ENCODE measurements at regions not wholly inside any gene's neighbourhood (a gene's known extent, or its start where the extent isn't known, plus 50 kb on each side); places are given as distances from the start of the nearest gene placed in this dataset.

- Histone ChIP-seq H3K9me3 (no peaks in the 10 kb centered on the region), H3K27ac (ENCODE audit: low read length) (no peak overlapping the region), H3K4me1 (ENCODE audit: control insufficient read depth in 1 of 2, extremely low read depth in 1 of 2, insufficient read depth in 2 of 2, low read length in 2 of 2) (peaks cover 0 to 2% of the 10 kb centered on the region in 2 experiments), H3K36me3 (ENCODE audit: control insufficient read depth in 2 of 2, extremely low read depth in 1 of 2, insufficient read depth in 1 of 2, low read length in 1 of 2) (no peaks in the 10 kb centered on the region), H3K4me3 (ENCODE audit: control insufficient read depth in 1 of 2, extremely low read depth in 1 of 2, low read length in 1 of 2) (no peak overlapping the region), H3K27me3 (replicated peaks in 1 of 2; ENCODE audit: control insufficient read depth in 2 of 2, extremely low read depth in 1 of 2, insufficient read depth in 2 of 2, low read length in 1 of 2) (no peaks in the 10 kb centered on the region)
- Mint-ChIP-seq H3K4me1 (peaks cover 0 to 2% (median 0%) of the 10 kb centered on the region in 3 donors), H3K36me3 (no peaks in the 10 kb centered on the region), H3K27ac (no peak overlapping the region), H3K27me3 (peaks cover 17 to 24% of the 10 kb centered on the region in 2 donors), H3K9me3 (no peaks in the 10 kb centered on the region), H3K4me3 (no peak overlapping the region)
- ATAC-seq (replicated peaks in 1 of 4) (no peak), DNase-seq (no peak)
- CTCF ChIA-PET, result interaction anchor here in 1 of 2 donors (0.5 kb wide), 1 partner anchor 806 kb away, joined by 4 read pairs; no protein-coding TSS in a partner anchor
- POLR2A ChIA-PET, result no interaction called here
- no CpG with 5 or more reads among the region's 2 CpGs for WGBS (ENCODE audit: insufficient coverage)
Observed at GRCh38 chr14:56505361-56505760, 74.2 kb upstream of the TMEM260 start.

DNA sequence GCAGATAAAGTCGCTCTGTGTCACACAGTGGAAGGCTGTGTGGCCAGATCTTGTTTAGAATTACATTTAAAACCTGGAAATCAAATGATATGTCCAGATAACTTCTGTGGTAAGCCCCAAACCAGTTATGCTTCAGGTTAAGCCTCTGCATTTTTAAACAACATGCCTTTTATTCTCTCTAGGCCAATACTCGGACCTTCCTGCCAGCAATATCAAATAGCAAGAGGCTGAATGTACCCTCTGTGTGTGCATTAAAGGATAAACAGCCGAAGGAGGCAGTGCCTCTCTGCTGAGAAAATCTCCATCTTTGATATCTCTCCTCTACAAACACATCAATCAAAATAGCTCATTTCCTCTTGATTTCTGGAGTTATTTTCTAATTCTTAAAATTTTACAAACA, 67.1 kb upstream of the TMEM260 start:
- ATAC-seq (replicated peaks in 1 of 4), result no peak
- POLR2A ChIA-PET, result interaction anchor here in 1 of 2 donors (0.6 kb wide), 1 partner anchor 1723 kb away, joined by 3 read pairs; no protein-coding TSS in a partner anchor
- DNase-seq, result no peak
- H3K9me3 Mint-ChIP-seq, result no peaks in the 10 kb centered on the region
- H3K27ac ChIP-seq (ENCODE audit: low read length), result no peak overlapping the region
- H3K27me3 Mint-ChIP-seq, result peaks cover 5 to 8% of the 10 kb centered on the region in 2 donors
- H3K4me1 ChIP-seq (ENCODE audit: control insufficient read depth in 1 of 2, extremely low read depth in 1 of 2, insufficient read depth in 2 of 2, low read length in 2 of 2), result no peaks in the 10 kb centered on the region
- no peaks in the 10 kb centered on the region for H3K4me1 Mint-ChIP-seq
- H3K4me3 ChIP-seq (ENCODE audit: control insufficient read depth in 1 of 2, extremely low read depth in 1 of 2, low read length in 1 of 2), result no peak overlapping the region
- peaks cover 0 to 2% of the 10 kb centered on the region in 2 experiments for H3K27me3 ChIP-seq (replicated peaks in 1 of 2; ENCODE audit: control insufficient read depth in 2 of 2, extremely low read depth in 1 of 2, insufficient read depth in 2 of 2, low read length in 1 of 2)
- 83% methylated on average over 1 of the region's 3 CpGs for WGBS (ENCODE audit: insufficient coverage)
- H3K27ac Mint-ChIP-seq, result no peak overlapping the region
- no peaks in the 10 kb centered on the region for H3K36me3 Mint-ChIP-seq
- no peaks in the 10 kb centered on the region for H3K36me3 ChIP-seq (ENCODE audit: control insufficient read depth in 2 of 2, extremely low read depth in 1 of 2, insufficient read depth in 1 of 2, low read length in 1 of 2)
- no peaks in the 10 kb centered on the region for H3K9me3 ChIP-seq
- CTCF ChIA-PET, result interaction anchor here in 1 of 2 donors (0.6 kb wide), 1 partner anchor 18 kb away, joined by 3 read pairs; no protein-coding TSS in a partner anchor
- H3K4me3 Mint-ChIP-seq, result no peak overlapping the region

- Mint-ChIP-seq H3K9me3 (no peaks in the 10 kb centered on the region), H3K4me1 (no peaks in the 10 kb centered on the region), H3K27me3 (peaks cover 14% of the 10 kb centered on the region in 2 donors), H3K4me3 (no peak overlapping the region), H3K27ac (no peak overlapping the region), H3K36me3 (no peaks in the 10 kb centered on the region)
- no peak overlapping the region for H3K27ac ChIP-seq (ENCODE audit: low read length)
- no peaks in the 10 kb centered on the region for H3K4me1 ChIP-seq (ENCODE audit: control insufficient read depth in 1 of 2, extremely low read depth in 1 of 2, insufficient read depth in 2 of 2, low read length in 2 of 2)
- POLR2A ChIA-PET, result no interaction called here
- CTCF ChIA-PET, result no interaction called here
- peaks cover 2 to 3% of the 10 kb centered on the region in 2 experiments for H3K27me3 ChIP-seq (replicated peaks in 1 of 2; ENCODE audit: control insufficient read depth in 2 of 2, extremely low read depth in 1 of 2, insufficient read depth in 2 of 2, low read length in 1 of 2)
- H3K4me3 ChIP-seq (ENCODE audit: control insufficient read depth in 1 of 2, extremely low read depth in 1 of 2, low read length in 1 of 2), result no peak overlapping the region
- H3K9me3 ChIP-seq, result no peaks in the 10 kb centered on the region
- H3K36me3 ChIP-seq (ENCODE audit: control insufficient read depth in 2 of 2, extremely low read depth in 1 of 2, insufficient read depth in 1 of 2, low read length in 1 of 2), result no peaks in the 10 kb centered on the region
- DNase-seq, result no peak
- WGBS (ENCODE audit: insufficient coverage), result 77% methylated on average over 5 of the region's 14 CpGs
- ATAC-seq (replicated peaks in 1 of 4), result no peak
Observed at GRCh38 chr14:56514663-56515371, 64.8 kb upstream of the TMEM260 start.

DNA sequence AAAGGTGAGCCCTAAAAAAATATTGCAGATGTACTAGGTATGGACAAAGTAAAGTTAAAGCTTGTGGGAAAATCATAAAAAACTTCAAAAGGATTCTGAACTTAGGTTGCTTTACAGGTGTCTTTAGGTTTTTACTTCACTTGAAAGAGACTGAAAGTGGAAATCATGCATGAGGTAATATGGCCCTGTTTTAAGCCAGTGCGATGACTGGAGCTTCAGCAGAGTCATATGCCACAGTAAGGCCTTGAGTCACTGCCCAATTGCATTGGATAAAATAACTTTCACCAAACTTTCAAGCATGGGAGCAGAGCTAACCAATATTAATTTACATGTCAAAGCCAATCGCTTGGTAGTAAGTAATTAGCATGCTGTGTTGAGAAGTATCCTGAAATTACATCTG, 63.9 kb upstream of the TMEM260 start:
- Histone ChIP-seq H3K4me1 (ENCODE audit: control insufficient read depth in 1 of 2, extremely low read depth in 1 of 2, insufficient read depth in 2 of 2, low read length in 2 of 2) (no peaks in the 10 kb centered on the region), H3K9me3 (no peaks in the 10 kb centered on the region), H3K27ac (ENCODE audit: low read length) (no peak overlapping the region), H3K4me3 (ENCODE audit: control insufficient read depth in 1 of 2, extremely low read depth in 1 of 2, low read length in 1 of 2) (no peak overlapping the region), H3K36me3 (ENCODE audit: control insufficient read depth in 2 of 2, extremely low read depth in 1 of 2, insufficient read depth in 1 of 2, low read length in 1 of 2) (no peaks in the 10 kb centered on the region), H3K27me3 (replicated peaks in 1 of 2; ENCODE audit: control insufficient read depth in 2 of 2, extremely low read depth in 1 of 2, insufficient read depth in 2 of 2, low read length in 1 of 2) (peaks cover 2 to 3% of the 10 kb centered on the region in 2 experiments)
- no peak overlapping the region for H3K27ac Mint-ChIP-seq
- H3K4me1 Mint-ChIP-seq, result no peaks in the 10 kb centered on the region
- H3K9me3 Mint-ChIP-seq, result no peaks in the 10 kb centered on the region
- H3K4me3 Mint-ChIP-seq, result no peak overlapping the region
- ATAC-seq (replicated peaks in 1 of 4) (no peak), DNase-seq (no peak)
- no peaks in the 10 kb centered on the region for H3K36me3 Mint-ChIP-seq
- ChIA-PET CTCF (interaction anchor here in 1 of 2 donors (0.6 kb wide), 1 partner anchor 26 kb away, joined by 4 read pairs; no protein-coding TSS in a partner anchor), POLR2A (no interaction called here)
- no CpG with 5 or more reads among the region's 2 CpGs for WGBS (ENCODE audit: insufficient coverage)
- H3K27me3 Mint-ChIP-seq, result peaks cover 14 to 19% of the 10 kb centered on the region in 2 donors

- ChIA-PET POLR2A (no interaction called here), CTCF (no interaction called here)
- Histone ChIP-seq H3K27ac (ENCODE audit: low read length) (no peak overlapping the region), H3K27me3 (replicated peaks in 1 of 2; ENCODE audit: control insufficient read depth in 2 of 2, extremely low read depth in 1 of 2, insufficient read depth in 2 of 2, low read length in 1 of 2) (peaks cover 0 to 3% of the 10 kb centered on the region in 2 experiments), H3K36me3 (ENCODE audit: control insufficient read depth in 2 of 2, extremely low read depth in 1 of 2, insufficient read depth in 1 of 2, low read length in 1 of 2) (no peaks in the 10 kb centered on the region), H3K4me1 (ENCODE audit: control insufficient read depth in 1 of 2, extremely low read depth in 1 of 2, insufficient read depth in 2 of 2, low read length in 2 of 2) (no peaks in the 10 kb centered on the region), H3K9me3 (no peaks in the 10 kb centered on the region), H3K4me3 (ENCODE audit: control insufficient read depth in 1 of 2, extremely low read depth in 1 of 2, low read length in 1 of 2) (no peak overlapping the region)
- DNase-seq (no peak), ATAC-seq (replicated peaks in 1 of 4) (no peak)
- no peak overlapping the region for H3K4me3 Mint-ChIP-seq
- no peaks in the 10 kb centered on the region for H3K36me3 Mint-ChIP-seq
- H3K27ac Mint-ChIP-seq, result no peak overlapping the region
- H3K9me3 Mint-ChIP-seq, result no peaks in the 10 kb centered on the region
- H3K4me1 Mint-ChIP-seq, result no peaks in the 10 kb centered on the region
- peaks cover 28 to 46% of the 10 kb centered on the region in 2 donors for H3K27me3 Mint-ChIP-seq
Observed at GRCh38 chr14:56522403-56522802, 57.2 kb upstream of the TMEM260 start.

DNA sequence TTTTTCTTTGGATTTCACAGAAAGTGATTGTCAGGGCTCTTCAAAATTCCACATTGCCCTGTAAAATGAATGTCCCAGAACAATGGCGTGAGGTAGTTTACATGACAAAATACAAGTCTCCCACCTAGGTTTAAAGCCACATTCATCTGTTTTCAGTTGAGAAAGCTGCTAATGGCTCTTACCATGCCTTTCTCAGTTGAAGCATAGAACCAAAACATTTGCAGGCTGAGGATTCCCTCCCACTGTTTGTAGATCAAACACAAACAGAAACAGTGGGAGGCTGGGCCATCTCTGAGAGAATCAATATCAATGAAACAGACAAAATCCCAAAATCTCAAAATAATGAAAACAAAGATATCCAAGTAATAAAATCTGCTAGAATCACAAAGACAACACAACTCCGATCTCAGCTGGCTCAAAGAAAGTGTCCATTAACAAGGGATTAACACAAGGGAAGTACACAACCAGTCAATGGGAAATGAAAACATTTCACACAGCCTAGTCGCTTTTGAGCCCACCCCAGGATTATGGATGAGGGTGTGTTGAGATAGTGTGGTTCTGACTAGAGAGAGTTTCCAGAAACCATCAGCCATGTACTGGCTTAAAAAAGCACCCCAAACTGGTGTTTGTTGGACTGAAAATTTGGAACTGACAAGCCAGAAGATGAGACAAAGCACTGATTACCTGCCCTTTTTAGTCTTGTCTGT, 54.5 kb upstream of the TMEM260 start:
- Histone ChIP-seq H3K4me3 (ENCODE audit: control insufficient read depth in 1 of 2, extremely low read depth in 1 of 2, low read length in 1 of 2) (no peak overlapping the region), H3K36me3 (ENCODE audit: control insufficient read depth in 2 of 2, extremely low read depth in 1 of 2, insufficient read depth in 1 of 2, low read length in 1 of 2) (no peaks in the 10 kb centered on the region), H3K27ac (ENCODE audit: low read length) (no peak overlapping the region), H3K27me3 (replicated peaks in 1 of 2; ENCODE audit: control insufficient read depth in 2 of 2, extremely low read depth in 1 of 2, insufficient read depth in 2 of 2, low read length in 1 of 2) (no peaks in the 10 kb centered on the region), H3K9me3 (no peaks in the 10 kb centered on the region), H3K4me1 (ENCODE audit: control insufficient read depth in 1 of 2, extremely low read depth in 1 of 2, insufficient read depth in 2 of 2, low read length in 2 of 2) (no peaks in the 10 kb centered on the region)
- Mint-ChIP-seq H3K27me3 (peaks cover 23 to 36% of the 10 kb centered on the region in 2 donors), H3K4me3 (no peak overlapping the region), H3K27ac (no peak overlapping the region), H3K36me3 (no peaks in the 10 kb centered on the region), H3K9me3 (no peaks in the 10 kb centered on the region), H3K4me1 (no peaks in the 10 kb centered on the region)
- POLR2A ChIA-PET, result no interaction called here
- no peak for ATAC-seq (replicated peaks in 1 of 4)
- CTCF ChIA-PET, result no interaction called here
- WGBS (ENCODE audit: insufficient coverage), result 71% methylated on average over 1 of the region's 3 CpGs
- DNase-seq, result no peak
